ENCODE measurements at regions not wholly inside any gene's neighbourhood (a gene's known extent, or its start where the extent isn't known, plus 50 kb on each side); places are given as distances from the start of the nearest gene placed in this dataset.

GRCh38 chr11:121950160-121950559 is 165.9 kb downstream of the BLID start:
- TF ChIP-seq CTCF (IDR thresholded peaks at IDR 0.05; ENCODE audit: poor library complexity, severe bottlenecking) (no peak), POLR2AphosphoS5 (IDR thresholded peaks at IDR 0.05) (no peak), SMC3 (conservative IDR thresholded peaks at IDR 0.05; ENCODE audit: poor library complexity) (no peak)

Data from neural cell (in vitro differentiated cells).